ENCODE measurements at regions not wholly inside any gene's neighbourhood (a gene's known extent, or its start where the extent isn't known, plus 50 kb on each side); places are given as distances from the start of the nearest gene placed in this dataset.

GRCh38 chr11:116499396-116500003, 273.3 kb downstream of the BUD13 start:
- peak; percentile 56 for DNase-seq (ENCODE audit: low read depth)
- H3K4me3 ChIP-seq (ENCODE audit: low read depth, low read length) = no peak overlapping the region
- peak; percentile 54 for TF ChIP-seq CTCF (IDR thresholded peaks at IDR 0.05; ENCODE audit: insufficient read depth, low read depth, low read length)

- TF ChIP-seq CTCF (IDR thresholded peaks at IDR 0.05; ENCODE audit: insufficient read depth, low read depth, low read length) = no peak
- no peak overlapping the region for H3K4me3 ChIP-seq (ENCODE audit: low read depth, low read length)
Measured at GRCh38 chr11:116498161-116498560, 274.6 kb downstream of the BUD13 start.

GRCh38 chr11:116492600-116492999, 280.2 kb downstream of the BUD13 start:
- no peak overlapping the region for H3K4me3 ChIP-seq (ENCODE audit: low read depth, low read length)
- DNase-seq (ENCODE audit: low read depth) = no peak
- no peak for TF ChIP-seq CTCF (IDR thresholded peaks at IDR 0.05; ENCODE audit: insufficient read depth, low read depth, low read length)

More at GRCh38 chr11:116498161-116498560, 274.6 kb downstream of the BUD13 start:
- no peak for DNase-seq (ENCODE audit: low read depth)

- no peak for DNase-seq (ENCODE audit: low read depth)
- no peak for TF ChIP-seq CTCF (IDR thresholded peaks at IDR 0.05; ENCODE audit: insufficient read depth, low read depth, low read length)
- no peak overlapping the region for H3K4me3 ChIP-seq (ENCODE audit: low read depth, low read length)
Measured at GRCh38 chr11:116488836-116489389, 283.9 kb downstream of the BUD13 start.

GRCh38 chr11:116485425-116485824, 287.4 kb downstream of the BUD13 start:
- H3K4me3 ChIP-seq (ENCODE audit: low read depth, low read length) = no peak overlapping the region
- DNase-seq (ENCODE audit: low read depth) = no peak
- no peak for TF ChIP-seq CTCF (IDR thresholded peaks at IDR 0.05; ENCODE audit: insufficient read depth, low read depth, low read length)

GRCh38 chr11:116482716-116483115, 290.1 kb downstream of the BUD13 start:
- H3K4me3 ChIP-seq (ENCODE audit: low read depth, low read length) = no peak overlapping the region
- DNase-seq (ENCODE audit: low read depth) = no peak
- no peak for TF ChIP-seq CTCF (IDR thresholded peaks at IDR 0.05; ENCODE audit: insufficient read depth, low read depth, low read length)
